ENCODE measurements at regions not wholly inside any gene's neighbourhood (a gene's known extent, or its start where the extent isn't known, plus 50 kb on each side); places are given as distances from the start of the nearest gene placed in this dataset.

- TF ChIP-seq RARB (CRISPR knock-in tag; IDR thresholded peaks at IDR 0.05) (no peak), ARNTL (CRISPR knock-in tag; IDR thresholded peaks at IDR 0.05; ENCODE audit: borderline replicate concordance, low read depth) (no peak), ZNF8 (CRISPR knock-in tag; IDR thresholded peaks at IDR 0.05) (no peak)
Observed at GRCh38 chr3:106758459-106758858, 618.8 kb upstream of the CCDC54 start (continued).

DNA sequence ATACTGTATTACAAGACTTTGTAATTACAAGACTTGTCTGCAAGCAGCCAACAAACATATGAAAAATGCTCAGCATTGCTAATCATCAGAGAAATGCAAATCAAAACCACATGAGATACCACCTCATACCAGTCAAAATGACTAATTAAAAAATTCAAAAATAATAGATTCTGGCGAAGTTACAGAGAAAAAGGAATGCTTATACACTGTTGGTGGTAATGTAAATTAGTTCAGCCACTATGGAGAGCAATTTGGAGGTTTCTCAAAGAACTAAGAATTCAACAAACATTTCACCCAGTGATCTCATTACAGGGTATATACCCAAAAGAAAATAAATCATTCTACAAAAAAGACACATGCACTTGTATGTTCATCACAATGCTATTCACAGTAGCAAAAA lies 617.5 kb upstream of the CCDC54 start:
- ATAC-seq: no peak
- TF ChIP-seq, protein P1, sequence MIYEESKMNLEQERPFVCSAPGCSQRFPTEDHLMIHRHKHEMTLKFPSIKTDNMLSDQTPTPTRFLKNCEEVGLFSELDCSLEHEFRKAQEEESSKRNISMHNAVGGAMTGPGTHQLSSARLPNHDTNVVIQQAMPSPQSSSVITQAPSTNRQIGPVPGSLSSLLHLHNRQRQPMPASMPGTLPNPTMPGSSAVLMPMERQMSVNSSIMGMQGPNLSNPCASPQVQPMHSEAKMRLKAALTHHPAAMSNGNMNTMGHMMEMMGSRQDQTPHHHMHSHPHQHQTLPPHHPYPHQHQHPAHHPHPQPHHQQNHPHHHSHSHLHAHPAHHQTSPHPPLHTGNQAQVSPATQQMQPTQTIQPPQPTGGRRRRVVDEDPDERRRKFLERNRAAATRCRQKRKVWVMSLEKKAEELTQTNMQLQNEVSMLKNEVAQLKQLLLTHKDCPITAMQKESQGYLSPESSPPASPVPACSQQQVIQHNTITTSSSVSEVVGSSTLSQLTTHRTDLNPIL (CRISPR knock-in tag; IDR thresholded peaks at IDR 0.05; ENCODE audit: low read depth): no peak
- no peak for TF ChIP-seq ZFP3 (CRISPR knock-in tag; IDR thresholded peaks at IDR 0.05)
- TF ChIP-seq SNAI2 (CRISPR knock-in tag; IDR thresholded peaks at IDR 0.05): no peak
- TF ChIP-seq CSRNP3 (CRISPR knock-in tag; IDR thresholded peaks at IDR 0.05): no peak
- no peak for TF ChIP-seq OSR1 (CRISPR knock-in tag; IDR thresholded peaks at IDR 0.05)
- TF ChIP-seq ARNTL (CRISPR knock-in tag; IDR thresholded peaks at IDR 0.05; ENCODE audit: borderline replicate concordance, low read depth): no peak
- no peak for TF ChIP-seq ZFP30 (CRISPR knock-in tag; IDR thresholded peaks at IDR 0.05)

DNA sequence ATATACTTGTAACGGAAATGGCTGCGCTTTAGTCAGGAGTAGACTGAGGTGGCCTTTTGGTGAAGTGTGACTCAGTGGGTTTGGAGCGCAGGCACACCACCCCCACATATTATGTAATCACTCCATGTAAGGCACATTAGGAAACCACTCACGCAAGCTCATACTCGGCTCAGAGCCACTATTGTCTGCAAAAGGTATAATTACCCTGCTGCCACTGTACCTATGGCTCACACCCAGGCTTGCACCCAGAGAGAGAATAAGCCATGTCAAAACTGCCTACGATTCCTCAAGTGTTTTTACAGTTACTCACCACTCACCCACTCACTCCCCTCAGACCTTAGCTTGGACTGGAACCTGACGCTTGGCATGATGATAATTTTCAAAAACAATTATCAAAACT lies 611.9 kb upstream of the CCDC54 start:
- TF ChIP-seq, protein P1 (CRISPR knock-in tag; IDR thresholded peaks at IDR 0.05; ENCODE audit: low read depth): no peak
- TF ChIP-seq, protein P2, sequence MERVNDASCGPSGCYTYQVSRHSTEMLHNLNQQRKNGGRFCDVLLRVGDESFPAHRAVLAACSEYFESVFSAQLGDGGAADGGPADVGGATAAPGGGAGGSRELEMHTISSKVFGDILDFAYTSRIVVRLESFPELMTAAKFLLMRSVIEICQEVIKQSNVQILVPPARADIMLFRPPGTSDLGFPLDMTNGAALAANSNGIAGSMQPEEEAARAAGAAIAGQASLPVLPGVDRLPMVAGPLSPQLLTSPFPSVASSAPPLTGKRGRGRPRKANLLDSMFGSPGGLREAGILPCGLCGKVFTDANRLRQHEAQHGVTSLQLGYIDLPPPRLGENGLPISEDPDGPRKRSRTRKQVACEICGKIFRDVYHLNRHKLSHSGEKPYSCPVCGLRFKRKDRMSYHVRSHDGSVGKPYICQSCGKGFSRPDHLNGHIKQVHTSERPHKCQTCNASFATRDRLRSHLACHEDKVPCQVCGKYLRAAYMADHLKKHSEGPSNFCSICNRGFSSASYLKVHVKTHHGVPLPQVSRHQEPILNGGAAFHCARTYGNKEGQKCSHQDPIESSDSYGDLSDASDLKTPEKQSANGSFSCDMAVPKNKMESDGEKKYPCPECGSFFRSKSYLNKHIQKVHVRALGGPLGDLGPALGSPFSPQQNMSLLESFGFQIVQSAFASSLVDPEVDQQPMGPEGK (CRISPR knock-in tag; IDR thresholded peaks at IDR 0.05; ENCODE audit: borderline replicate concordance): no peak
- TF ChIP-seq ZFP3 (CRISPR knock-in tag; IDR thresholded peaks at IDR 0.05) (no peak), ZFP30 (CRISPR knock-in tag; IDR thresholded peaks at IDR 0.05) (no peak), CSDC2 (CRISPR knock-in tag; IDR thresholded peaks at IDR 0.05) (no peak), CSRNP3 (CRISPR knock-in tag; IDR thresholded peaks at IDR 0.05) (no peak), OSR1 (CRISPR knock-in tag; IDR thresholded peaks at IDR 0.05) (no peak), ZNF565 (CRISPR knock-in tag; conservative IDR thresholded peaks at IDR 0.05; ENCODE audit: low read depth) (no peak), ARNTL (CRISPR knock-in tag; IDR thresholded peaks at IDR 0.05; ENCODE audit: borderline replicate concordance, low read depth) (no peak)

DNA sequence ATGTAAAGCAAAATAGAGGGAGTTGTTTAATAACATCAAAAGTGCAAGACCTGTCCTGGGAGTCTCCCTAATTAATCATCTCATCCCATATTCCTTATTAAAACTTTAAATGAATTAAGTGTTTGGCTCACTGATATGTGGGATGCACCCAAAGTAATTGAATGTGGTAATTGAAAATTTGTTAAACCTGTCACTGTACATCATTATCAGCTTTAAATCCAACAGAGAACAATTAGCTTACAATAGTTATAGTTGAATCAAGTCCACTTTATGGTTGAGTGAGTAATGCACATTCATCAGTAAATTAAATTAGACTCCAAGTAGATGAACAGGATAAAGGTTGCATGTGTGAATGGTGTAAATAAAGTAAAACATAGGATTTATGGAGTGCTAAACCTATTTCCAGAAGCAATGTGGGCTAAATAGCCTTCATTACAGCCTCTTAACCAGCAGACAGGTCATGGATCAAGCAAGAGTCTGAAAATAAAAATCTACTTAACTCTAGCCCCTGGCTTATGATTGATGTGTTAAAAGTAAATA lies 608.2 kb upstream of the CCDC54 start:
- no peak for TF ChIP-seq ZNF565 (CRISPR knock-in tag; conservative IDR thresholded peaks at IDR 0.05; ENCODE audit: low read depth)
- TF ChIP-seq RARB (CRISPR knock-in tag; IDR thresholded peaks at IDR 0.05): no peak
- peak; percentile 51 for TF ChIP-seq ISL1 (CRISPR knock-in tag; IDR thresholded peaks at IDR 0.05)
- TF ChIP-seq ZNF8 (CRISPR knock-in tag; IDR thresholded peaks at IDR 0.05): no peak
- no peak for TF ChIP-seq ZNF70 (CRISPR knock-in tag; IDR thresholded peaks at IDR 0.05)
- TF ChIP-seq ZC3H10 (CRISPR knock-in tag; IDR thresholded peaks at IDR 0.05): no peak
- ATAC-seq: no peak

More for the DNA sequence above, 611.9 kb upstream of the CCDC54 start:
- ATAC-seq: no peak

GRCh38 chr3:106773795-106774194 lies 603.4 kb upstream of the CCDC54 start:
- TF ChIP-seq POU6F1 (CRISPR knock-in tag; IDR thresholded peaks at IDR 0.05; ENCODE audit: borderline replicate concordance, low read depth) (no peak), CSDC2 (CRISPR knock-in tag; IDR thresholded peaks at IDR 0.05) (no peak), SNAI2 (CRISPR knock-in tag; IDR thresholded peaks at IDR 0.05) (no peak), ZC3H10 (CRISPR knock-in tag; IDR thresholded peaks at IDR 0.05) (no peak), GLIS3 (CRISPR knock-in tag; IDR thresholded peaks at IDR 0.05) (no peak), PPARA (CRISPR knock-in tag; IDR thresholded peaks at IDR 0.05; ENCODE audit: borderline replicate concordance) (no peak), ZFP3 (CRISPR knock-in tag; IDR thresholded peaks at IDR 0.05) (no peak)
- ATAC-seq: no peak

All from SK-N-SH treated with all-trans-retinoic acid at 6 μM for 48 hours (cell line).